SK-N-SH (cell line): ENCODE measurements at regions not wholly inside any gene's neighbourhood (a gene's known extent, or its start where the extent isn't known, plus 50 kb on each side); places are given as distances from the start of the nearest gene placed in this dataset.

ENCODE experiments used
- CTCF ChIA-PET: fragments of 300-600, 350-600 bp; formaldehyde crosslinking; extraction: SDS; loops from one replicate; lab custom pipeline; 2021; lab: Yijun Ruan, JAX
- POLR2A ChIA-PET: fragments of 350-600 bp; sonication (Branson Sonifier 250); formaldehyde crosslinking; extraction: SDS; loops from one replicate; lab custom pipeline; 2020; ENCODE audit warnings: antibody characterized with exemption, inconsistent platforms; lab: Yijun Ruan, JAX
- DNase-seq: peaks from one replicate; pipeline ENCODE4 v3.0.0; 2012
- H2AFZ ChIP-seq: fragments of 200-600 bp; sonication (generic); 2 replicates; pipeline ENCODE4 v1.8.1; 2016; ENCODE audit warnings: antibody characterized with exemption, mild to moderate bottlenecking, low read depth
- H3F3A ChIP-seq: fragments of 200-600 bp; sonication (generic); replicated peaks from 2 replicates; pipeline ENCODE3; 2016; ENCODE audit warnings: antibody characterized with exemption, mild to moderate bottlenecking; ENCODE audit not compliant: insufficient read depth
- H3K27ac ChIP-seq, 2 experiments: fragments of 200-500 bp in 1 of 2; fragments of 200-600 bp in 1 of 2; sonication (Bioruptor generic) in 1 of 2; sonication (generic), shearing (Covaris generic) in 1 of 2; 2 replicates each; pipeline versions ENCODE4 v1.5.1 to v1.6.1; 2014 to 2016; ENCODE audit warnings: low read depth in 2 of 2, inconsistent platforms in 1 of 2, low read length in 1 of 2, mild to moderate bottlenecking in 1 of 2, mixed read lengths in 1 of 2
- H3K27me3 ChIP-seq: fragments of 200-600 bp; sonication (generic), shearing (Covaris generic); 2 replicates; pipeline ENCODE4 v1.6.1; 2016; ENCODE audit warnings: mixed run types; ENCODE audit not compliant: insufficient read depth
- H3K36me3 ChIP-seq, 2 experiments: fragments of 200-500 bp in 1 of 2; fragments of 200-600 bp in 1 of 2; sonication (Bioruptor generic) in 1 of 2; sonication (generic) in 1 of 2; replicated peaks in 1 of 2; 2 replicates each; pipeline versions ENCODE3 to v1.5.1; 2014 to 2016; ENCODE audit warnings: low read length in 1 of 2, mild to moderate bottlenecking in 1 of 2; ENCODE audit not compliant: insufficient read depth in 2 of 2, control insufficient read depth in 1 of 2
- H3K4me1 ChIP-seq, 2 experiments: fragments of 200-500 bp in 1 of 2; fragments of 200-600 bp in 1 of 2; sonication (Bioruptor generic) in 1 of 2; sonication (generic), shearing (Covaris generic) in 1 of 2; 2 replicates each; pipeline versions ENCODE4 v1.5.1 to v1.6.1; 2014 to 2016; ENCODE audit warnings: low read depth in 1 of 2, low read length in 1 of 2, mixed run types in 1 of 2; ENCODE audit not compliant: insufficient read depth in 2 of 2, control insufficient read depth in 1 of 2
- H3K4me2 ChIP-seq: fragments of 200-600 bp; sonication (generic), shearing (Covaris generic); 2 replicates; pipeline ENCODE4 v1.6.1; 2017; ENCODE audit warnings: mixed run types
- H3K4me3 ChIP-seq, 2 experiments: fragments of 200-500 bp in 1 of 2; fragments of 200-600 bp in 1 of 2; sonication (Bioruptor generic) in 1 of 2; sonication (generic), shearing (Covaris generic) in 1 of 2; 2 replicates each; pipeline versions ENCODE4 v1.5.1 to v1.8.1; 2014 to 2016; ENCODE audit warnings: low read depth in 2 of 2, inconsistent platforms in 1 of 2, low read length in 1 of 2, mild to moderate bottlenecking in 1 of 2, mixed read lengths in 1 of 2, moderate library complexity in 1 of 2
- H3K79me2 ChIP-seq: fragments of 200-600 bp; sonication (generic); 2 replicates; pipeline ENCODE4 v1.8.1; 2017; ENCODE audit warnings: mild to moderate bottlenecking; ENCODE audit not compliant: insufficient read depth
- H3K9ac ChIP-seq: fragments of 200-600 bp; sonication (generic); 2 replicates; pipeline ENCODE4 v1.6.1; 2017; ENCODE audit warnings: mixed run types
- H3K9me2 ChIP-seq: fragments of 200-600 bp; sonication (generic); 2 replicates; pipeline ENCODE4 v1.6.1; 2017; ENCODE audit warnings: mixed run types
- H3K9me3 ChIP-seq: fragments of 200-600 bp; sonication (generic); 2 replicates; pipeline ENCODE4 v1.6.1; 2017; ENCODE audit warnings: mixed run types, mild to moderate bottlenecking, moderate library complexity
- H4K20me1 ChIP-seq: fragments of 200-600 bp; sonication (generic); 2 replicates; pipeline ENCODE4 v1.6.1; 2017; ENCODE audit warnings: mild to moderate bottlenecking, mixed run types; ENCODE audit not compliant: insufficient read depth
- ELF1 ChIP-seq: IDR thresholded peaks from 2 replicates; pipeline ENCODE4 v1.4.0; 2012
- EP300 ChIP-seq, 2 experiments: IDR thresholded peaks; 2 replicates each; pipeline versions ENCODE4 v1.4.0 to v1.6.1; 2012; ENCODE audit warnings: borderline replicate concordance in 1 of 2, low read depth in 1 of 2, low read length in 1 of 2
- EZH2phosphoT487 ChIP-seq: fragments of 200-600 bp; sonication (generic); IDR thresholded peaks from 2 replicates; pipeline ENCODE4 v1.6.1; 2017; ENCODE audit warnings: low read depth, mixed run types, mild to moderate bottlenecking, antibody characterized with exemption, moderate library complexity, borderline replicate concordance
- FOXM1 ChIP-seq: IDR thresholded peaks from 2 replicates; pipeline ENCODE4 v1.4.0; 2012; ENCODE audit warnings: low read depth, mild to moderate bottlenecking
- GABPA ChIP-seq: IDR thresholded peaks from 2 replicates; pipeline ENCODE4 v1.4.0; 2012; ENCODE audit warnings: low read depth, mild to moderate bottlenecking
- MAX ChIP-seq: IDR thresholded peaks from 2 replicates; pipeline ENCODE4 v1.4.0; 2012; ENCODE audit warnings: low read depth
- MEF2A ChIP-seq: IDR thresholded peaks from 2 replicates; pipeline ENCODE4 v1.4.0; 2012; ENCODE audit warnings: low read depth, borderline replicate concordance
- NFIC ChIP-seq: IDR thresholded peaks from 2 replicates; pipeline ENCODE4 v1.4.0; 2012; ENCODE audit warnings: borderline replicate concordance
- PBX3 ChIP-seq: IDR thresholded peaks from 2 replicates; pipeline ENCODE4; 2012
- POLR2AphosphoS5 ChIP-seq: IDR thresholded peaks from 2 replicates; pipeline ENCODE4 v1.6.1; 2012; ENCODE audit warnings: low read depth, low read length
- REST ChIP-seq: IDR thresholded peaks from 2 replicates; pipeline ENCODE4 v1.6.1; 2012; ENCODE audit warnings: mild to moderate bottlenecking, low read depth, low read length, moderate library complexity
- RXRA ChIP-seq: IDR thresholded peaks from 2 replicates; pipeline ENCODE4 v1.4.0; 2012; ENCODE audit warnings: low read depth, mild to moderate bottlenecking, borderline replicate concordance
- SIN3A ChIP-seq: IDR thresholded peaks from 2 replicates; pipeline ENCODE4 v1.6.1; 2012; ENCODE audit warnings: low read depth, mild to moderate bottlenecking, low read length, moderate library complexity, borderline replicate concordance
- SMC3 ChIP-seq: IDR thresholded peaks from 2 replicates; pipeline ENCODE4 v1.6.1; 2012; ENCODE audit warnings: low read depth, low read length, improper control_type of control experiment
- TAF1 ChIP-seq: IDR thresholded peaks from 2 replicates; pipeline ENCODE4 v1.6.1; 2012; ENCODE audit warnings: low read depth, mild to moderate bottlenecking, low read length, moderate library complexity, borderline replicate concordance
- TCF12 ChIP-seq: IDR thresholded peaks from 2 replicates; pipeline ENCODE4 v1.4.0; 2012
- USF1 ChIP-seq: IDR thresholded peaks from 2 replicates; pipeline ENCODE4 v1.4.0; 2012; ENCODE audit warnings: low read depth, borderline replicate concordance
- YY1 ChIP-seq: IDR thresholded peaks from 2 replicates; pipeline ENCODE4 v1.4.0; 2012; ENCODE audit warnings: low read depth, mild to moderate bottlenecking
- ZBTB33 ChIP-seq: IDR thresholded peaks from 2 replicates; pipeline ENCODE4 v1.4.0; 2012; ENCODE audit warnings: low read depth, borderline replicate concordance
- WGBS: methylation state at CpG from one replicate; pipeline ENCODE4 v1.1.6; 2017; ENCODE audit warnings: low lambda C conversion rate; 5-methylcytosine and 5-hydroxymethylcytosine counted together

- Histone ChIP-seq H3K9me2 (no peaks in the 10 kb centered on the region), H3K4me2 (no peak overlapping the region), H3K4me1 (no peaks in the 10 kb centered on the region), H2AFZ (no peak overlapping the region), H3K36me3 (no peaks in the 10 kb centered on the region), H3K27ac (no peak overlapping the region), H3K79me2 (no peaks in the 10 kb centered on the region), H3K4me3 (no peak overlapping the region), H3F3A (no peaks in the 10 kb centered on the region), H3K9me3 (no peaks in the 10 kb centered on the region), H3K27me3 (peaks cover 9% of the 10 kb centered on the region; the same call in 1 of the 2 replicates)
- DNase-seq, result no peak
- 0% methylated on average over 2 of the region's 2 CpGs for WGBS
- TF ChIP-seq SIN3A (no peak), MEF2A (no peak), TCF12 (no peak), ELF1 (no peak), EP300 (IDR thresholded peaks at IDR 0.05; ENCODE audit: borderline replicate concordance in 1 of 2, low read depth in 1 of 2, low read length in 1 of 2) (no peak), EZH2phosphoT487 (no peak), PBX3 (no peak), REST (no peak), ZBTB33 (no peak), TAF1 (no peak), USF1 (no peak), YY1 (no peak), MAX (no peak), NFIC (no peak), POLR2AphosphoS5 (no peak), FOXM1 (no peak), SMC3 (no peak), GABPA (no peak), RXRA (no peak)
- TF ChIP-seq, all 33 proteins: peak for 0
- POLR2A ChIA-PET, result no interaction called here
- CTCF ChIA-PET, result no interaction called here
- Histone ChIP-seq H4K20me1 (no peaks in the 10 kb centered on the region), H3K9ac (no peak overlapping the region)
These were observed 59.0 kb upstream of the OR9Q1 start for GRCh38 chr11:57964660-57965059.
